ENCODE measurements at regions not wholly inside any gene's neighbourhood (a gene's known extent, or its start where the extent isn't known, plus 50 kb on each side); places are given as distances from the start of the nearest gene placed in this dataset.

- TF ChIP-seq CTCF (IDR thresholded peaks at IDR 0.05) (no peak), POLR2AphosphoS5 (IDR thresholded peaks at IDR 0.05) (no peak), POLR2A (IDR thresholded peaks at IDR 0.05) (no peak)
These were observed 150.2 kb downstream of the HMHB1 start for GRCh38 chr5:143962201-143962600.
